ENCODE measurements at regions not wholly inside any gene's neighbourhood (a gene's known extent, or its start where the extent isn't known, plus 50 kb on each side); places are given as distances from the start of the nearest gene placed in this dataset.

- no peak overlapping the region for H3K4me3 ChIP-seq (replicated peaks in 1 of 3; ENCODE audit: insufficient read depth in 1 of 3, low read depth in 2 of 3, low read length in 3 of 3)
- in situ Hi-C loops (cut with HindIII; ENCODE audit: extremely low pct_ligation_motif_present, low pct_unique_long_range_greater_than_20kb) (no loop called here), intact Hi-C loops (cut with micrococcal nuclease; ENCODE audit: unreplicated experiment) (no loop called here)
- no peaks in the 10 kb centered on the region for H4K20me1 ChIP-seq (ENCODE audit: insufficient read depth, low read length)
- no peak overlapping the region for H3K27ac ChIP-seq (ENCODE audit: extremely low read length, insufficient read depth, low read length)
- TF ChIP-seq KLF6 (CRISPR knock-in tag; IDR thresholded peaks at IDR 0.05), result no peak
- TF ChIP-seq DNMT3B (CRISPR knock-in tag; conservative IDR thresholded peaks at IDR 0.05), result no peak
- TF ChIP-seq MBD4 (IDR thresholded peaks at IDR 0.05; ENCODE audit: borderline replicate concordance, low read length), result no peak
- TF ChIP-seq ATM (IDR thresholded peaks at IDR 0.05; ENCODE audit: borderline replicate concordance), result no peak
- no peak for TF ChIP-seq ATF2 (CRISPR knock-in tag; IDR thresholded peaks at IDR 0.05)
- no peak for TF ChIP-seq ZMAT3 (CRISPR knock-in tag; conservative IDR thresholded peaks at IDR 0.05)
- TF ChIP-seq ZNF326 (CRISPR knock-in tag; IDR thresholded peaks at IDR 0.05; ENCODE audit: borderline replicate concordance), result no peak
- TF ChIP-seq HES4 (CRISPR knock-in tag; IDR thresholded peaks at IDR 0.05; ENCODE audit: borderline replicate concordance), result no peak
- no peak for TF ChIP-seq KLF11 (CRISPR knock-in tag; IDR thresholded peaks at IDR 0.05)
- TF ChIP-seq BCL6 (CRISPR knock-in tag; IDR thresholded peaks at IDR 0.05), result no peak
- TF ChIP-seq SP2 (CRISPR knock-in tag; IDR thresholded peaks at IDR 0.05), result no peak
- no peak for TF ChIP-seq NFATC3 (CRISPR knock-in tag; IDR thresholded peaks at IDR 0.05)
- no peak for TF ChIP-seq ZNF354B (CRISPR knock-in tag; IDR thresholded peaks at IDR 0.05)
- TF ChIP-seq ZNF280B (CRISPR knock-in tag; IDR thresholded peaks at IDR 0.05; ENCODE audit: borderline replicate concordance), result no peak
- TF ChIP-seq HCFC1 (IDR thresholded peaks at IDR 0.05; ENCODE audit: low read depth, low read length), result no peak
- no peak for TF ChIP-seq DZIP1 (CRISPR knock-in tag; IDR thresholded peaks at IDR 0.05)
- ChIA-PET POLR2A (no interaction called here), CTCF (ENCODE audit: low intra/inter-chr PET ratio, low total read pairs) (no interaction called here)
- H3K79me2 ChIP-seq (ENCODE audit: insufficient read depth, low read length), result no peaks in the 10 kb centered on the region
- H3K27me3 ChIP-seq (ENCODE audit: control insufficient read depth in 1 of 2, insufficient read depth in 2 of 2, low read length in 2 of 2), result no peaks in the 10 kb centered on the region
- H3K4me1 ChIP-seq (ENCODE audit: insufficient read depth, low read length), result no peaks in the 10 kb centered on the region
- no peaks in the 10 kb centered on the region for H3K36me3 ChIP-seq (replicated peaks in 1 of 2; ENCODE audit: control insufficient read depth in 1 of 2, insufficient read depth in 2 of 2, low read length in 2 of 2)
- DNase-seq (ENCODE audit: low spot score), result no peak
- no peak overlapping the region for H2AFZ ChIP-seq (ENCODE audit: low read length)
- no peak for ATAC-seq
- no peak overlapping the region for H3K9ac ChIP-seq (ENCODE audit: insufficient read depth, low read depth, low read length)
- BruUV-seq (replicated peaks), result no TSS peak
- H3K9me3 ChIP-seq (ENCODE audit: low read length), result no peaks in the 10 kb centered on the region
- FAIRE-seq, result no peak
- no peak overlapping the region for H3K4me2 ChIP-seq (ENCODE audit: low read depth, low read length)
These were observed 1198.6 kb upstream of the ACO1 start for GRCh38 chr9:31185831-31186230.
